ENCODE measurements at regions not wholly inside any gene's neighbourhood (a gene's known extent, or its start where the extent isn't known, plus 50 kb on each side); places are given as distances from the start of the nearest gene placed in this dataset.
"Not testable (repeated sequence)": the region's sequence is repeated elsewhere in the genome, so short reads cannot be mapped to it uniquely, and the experiment has no call there.

- Histone ChIP-seq H3K27ac (ENCODE audit: low read length) (no peak overlapping the region), H3K27me3 (ENCODE audit: control insufficient read depth, insufficient read depth, low read length) (no peaks in the 10 kb centered on the region), H3K9me3 (ENCODE audit: control insufficient read depth, insufficient read depth, low read depth, low read length) (no peaks in the 10 kb centered on the region), H3K4me3 (ENCODE audit: low read depth in 2 of 2, low read length in 2 of 2) (no peak overlapping the region), H3K36me3 (ENCODE audit: control insufficient read depth, insufficient read depth, low read length) (no peaks in the 10 kb centered on the region), H3K4me1 (ENCODE audit: control insufficient read depth, insufficient read depth, low read length) (no peaks in the 10 kb centered on the region)
- POLR2A ChIA-PET = no interaction called here
- DNase-seq (ENCODE audit: low read depth, low spot score) = no peak
- no TSS peak for BruUV-seq (replicated peaks)
- no peak for ATAC-seq
- CTCF ChIA-PET = no interaction called here
- intact Hi-C loops (cut with micrococcal nuclease; ENCODE audit: unreplicated experiment) = no loop called here
- TF ChIP-seq REST (IDR thresholded peaks at IDR 0.05; ENCODE audit: insufficient read depth in 1 of 2, low read depth in 2 of 2, low read length in 1 of 2) (no peak), TCF7L2 (IDR thresholded peaks at IDR 0.05; ENCODE audit: low read depth, low read length) (no peak), POLR2AphosphoS5 (IDR thresholded peaks at IDR 0.05; ENCODE audit: low read depth, low read length) (no peak), SIN3A (IDR thresholded peaks at IDR 0.05; ENCODE audit: borderline replicate concordance, insufficient read depth, low read depth, low read length) (no peak)
- TF ChIP-seq, protein P1, sequence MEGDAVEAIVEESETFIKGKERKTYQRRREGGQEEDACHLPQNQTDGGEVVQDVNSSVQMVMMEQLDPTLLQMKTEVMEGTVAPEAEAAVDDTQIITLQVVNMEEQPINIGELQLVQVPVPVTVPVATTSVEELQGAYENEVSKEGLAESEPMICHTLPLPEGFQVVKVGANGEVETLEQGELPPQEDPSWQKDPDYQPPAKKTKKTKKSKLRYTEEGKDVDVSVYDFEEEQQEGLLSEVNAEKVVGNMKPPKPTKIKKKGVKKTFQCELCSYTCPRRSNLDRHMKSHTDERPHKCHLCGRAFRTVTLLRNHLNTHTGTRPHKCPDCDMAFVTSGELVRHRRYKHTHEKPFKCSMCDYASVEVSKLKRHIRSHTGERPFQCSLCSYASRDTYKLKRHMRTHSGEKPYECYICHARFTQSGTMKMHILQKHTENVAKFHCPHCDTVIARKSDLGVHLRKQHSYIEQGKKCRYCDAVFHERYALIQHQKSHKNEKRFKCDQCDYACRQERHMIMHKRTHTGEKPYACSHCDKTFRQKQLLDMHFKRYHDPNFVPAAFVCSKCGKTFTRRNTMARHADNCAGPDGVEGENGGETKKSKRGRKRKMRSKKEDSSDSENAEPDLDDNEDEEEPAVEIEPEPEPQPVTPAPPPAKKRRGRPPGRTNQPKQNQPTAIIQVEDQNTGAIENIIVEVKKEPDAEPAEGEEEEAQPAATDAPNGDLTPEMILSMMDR (IDR thresholded peaks at IDR 0.05) = no peak
- in situ Hi-C loops (cut with HindIII; ENCODE audit: low pct_unique_long_range_greater_than_20kb, low sequenced_read_pairs) = no loop called here
Observed at GRCh38 chr4:189809241-189809735, 131.4 kb upstream of the FRG1 start.

- TF ChIP-seq, protein P1 (IDR thresholded peaks at IDR 0.05) = no peak
- no peak for TF ChIP-seq POLR2AphosphoS5 (IDR thresholded peaks at IDR 0.05; ENCODE audit: low read depth, low read length)
- no peak for TF ChIP-seq TCF7L2 (IDR thresholded peaks at IDR 0.05; ENCODE audit: low read depth, low read length)
- TF ChIP-seq SIN3A (IDR thresholded peaks at IDR 0.05; ENCODE audit: borderline replicate concordance, insufficient read depth, low read depth, low read length) = no peak
- TF ChIP-seq REST (IDR thresholded peaks at IDR 0.05; ENCODE audit: insufficient read depth in 1 of 2, low read depth in 2 of 2, low read length in 1 of 2) = no peak
- H3K36me3 ChIP-seq (ENCODE audit: control insufficient read depth, insufficient read depth, low read length) = no peaks in the 10 kb centered on the region
- no peaks in the 10 kb centered on the region for H3K27me3 ChIP-seq (ENCODE audit: control insufficient read depth, insufficient read depth, low read length)
- H3K4me3 ChIP-seq (ENCODE audit: low read depth in 2 of 2, low read length in 2 of 2) = no peak overlapping the region
- ChIA-PET POLR2A (no interaction called here), CTCF (no interaction called here)
- no peak overlapping the region for H3K27ac ChIP-seq (ENCODE audit: low read length)
- BruUV-seq (replicated peaks) = no TSS peak
- DNase-seq (ENCODE audit: low read depth, low spot score) (no peak), ATAC-seq (no peak)
- no peaks in the 10 kb centered on the region for H3K9me3 ChIP-seq (ENCODE audit: control insufficient read depth, insufficient read depth, low read depth, low read length)
- intact Hi-C loops (cut with micrococcal nuclease; ENCODE audit: unreplicated experiment) = no loop called here
- no peaks in the 10 kb centered on the region for H3K4me1 ChIP-seq (ENCODE audit: control insufficient read depth, insufficient read depth, low read length)
- in situ Hi-C loops (cut with HindIII; ENCODE audit: low pct_unique_long_range_greater_than_20kb, low sequenced_read_pairs) = no loop called here
Observed at GRCh38 chr4:189809839-189810238, 130.8 kb upstream of the FRG1 start.

DNA sequence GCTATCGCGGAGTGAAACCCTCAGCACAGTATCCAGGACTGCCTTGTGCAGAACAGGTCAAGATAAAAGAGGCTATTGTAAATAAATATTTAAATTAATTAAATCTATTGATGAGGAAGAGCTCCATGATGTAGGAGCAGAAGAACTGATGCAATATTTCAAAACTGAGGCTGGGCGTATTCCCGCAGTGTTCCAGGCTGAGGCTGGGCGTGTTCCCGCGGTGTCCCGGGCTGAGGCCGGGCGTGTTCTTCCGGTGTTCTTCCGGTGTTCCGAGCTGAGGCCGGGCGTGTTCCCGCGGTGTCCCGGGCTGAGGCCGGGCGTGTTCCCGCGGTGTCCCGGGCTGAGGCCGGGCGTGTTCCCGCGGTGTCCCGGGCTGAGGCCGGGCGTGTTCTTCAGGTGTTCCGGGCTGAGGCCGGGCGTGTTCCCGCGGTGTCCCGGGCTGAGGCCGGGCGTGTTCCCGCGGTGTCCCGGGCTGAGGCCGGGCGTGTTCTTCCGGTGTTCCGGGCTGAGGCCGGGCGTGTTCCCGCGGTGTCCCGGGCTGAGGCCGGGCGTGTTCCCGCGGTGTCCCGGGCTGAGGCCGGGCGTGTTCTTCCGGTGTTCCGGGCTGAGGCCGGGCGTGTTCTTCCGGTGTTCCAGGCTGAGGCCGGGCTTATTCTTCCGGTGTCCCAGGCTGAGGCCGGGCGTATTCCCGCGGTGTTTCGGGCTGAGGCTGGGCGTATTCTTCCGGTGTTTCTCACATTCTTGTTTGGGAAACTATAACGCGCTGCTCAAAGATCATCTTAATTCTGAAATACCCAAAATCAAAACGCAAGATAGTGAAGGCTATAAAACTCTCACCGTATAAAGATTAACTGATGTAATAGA, 130.1 kb upstream of the FRG1 start:
- ATAC-seq; H3K27ac ChIP-seq (ENCODE audit: low read length); H3K36me3 ChIP-seq (ENCODE audit: control insufficient read depth, insufficient read depth, low read length); CTCF ChIA-PET; POLR2A ChIA-PET; DNase-seq (ENCODE audit: low read depth, low spot score); intact Hi-C loops (cut with micrococcal nuclease; ENCODE audit: unreplicated experiment); H3K9me3 ChIP-seq (ENCODE audit: control insufficient read depth, insufficient read depth, low read depth, low read length); H3K4me3 ChIP-seq (ENCODE audit: low read depth in 2 of 2, low read length in 2 of 2); H3K27me3 ChIP-seq (ENCODE audit: control insufficient read depth, insufficient read depth, low read length); BruUV-seq (replicated peaks); H3K4me1 ChIP-seq (ENCODE audit: control insufficient read depth, insufficient read depth, low read length); in situ Hi-C loops (cut with HindIII; ENCODE audit: low pct_unique_long_range_greater_than_20kb, low sequenced_read_pairs): not testable (repeated sequence)
